ENCODE measurements at regions not wholly inside any gene's neighbourhood (a gene's known extent, or its start where the extent isn't known, plus 50 kb on each side); places are given as distances from the start of the nearest gene placed in this dataset.
"Not testable (repeated sequence)": the region's sequence is repeated elsewhere in the genome, so short reads cannot be mapped to it uniquely, and the experiment has no call there.

GRCh38 chr12:83462419-83462818, 775.7 kb downstream of the TMTC2 start:
- TF ChIP-seq CTCF (IDR thresholded peaks at IDR 0.05; ENCODE audit: low read depth, low read length, missing control alignments) = no peak
- DNase-seq (ENCODE audit: extremely low read depth, low read depth) = no peak
- H3K4me3 ChIP-seq (replicated peaks; ENCODE audit: low read depth, low read length) = no peak overlapping the region

- no peak overlapping the region for H3K4me3 ChIP-seq (replicated peaks; ENCODE audit: low read depth, low read length)
- no peak for TF ChIP-seq CTCF (IDR thresholded peaks at IDR 0.05; ENCODE audit: low read depth, low read length, missing control alignments)
- DNase-seq (ENCODE audit: extremely low read depth, low read depth) = no peak
Observed at GRCh38 chr12:83461336-83461935, 774.7 kb downstream of the TMTC2 start.

- TF ChIP-seq CTCF (IDR thresholded peaks at IDR 0.05; ENCODE audit: low read depth, low read length, missing control alignments) = no peak
- H3K4me3 ChIP-seq (replicated peaks; ENCODE audit: low read depth, low read length) = no peak overlapping the region
- no peak for DNase-seq (ENCODE audit: extremely low read depth, low read depth)
Observed at GRCh38 chr12:83451189-83451588, 764.5 kb downstream of the TMTC2 start.

- DNase-seq (ENCODE audit: extremely low read depth, low read depth) = no peak
- H3K4me3 ChIP-seq (replicated peaks; ENCODE audit: low read depth, low read length) = no peak overlapping the region
- TF ChIP-seq CTCF (IDR thresholded peaks at IDR 0.05; ENCODE audit: low read depth, low read length, missing control alignments) = no peak
Observed at GRCh38 chr12:83434600-83434999, 747.9 kb downstream of the TMTC2 start.

- DNase-seq (ENCODE audit: extremely low read depth, low read depth) = no peak
- no peak for TF ChIP-seq CTCF (IDR thresholded peaks at IDR 0.05; ENCODE audit: low read depth, low read length, missing control alignments)
- no peak overlapping the region for H3K4me3 ChIP-seq (replicated peaks; ENCODE audit: low read depth, low read length)
Observed at GRCh38 chr12:83432176-83432719, 745.5 kb downstream of the TMTC2 start.

GRCh38 chr12:83427586-83428136, 741.0 kb downstream of the TMTC2 start:
- H3K4me3 ChIP-seq (replicated peaks; ENCODE audit: low read depth, low read length); DNase-seq (ENCODE audit: extremely low read depth, low read depth): not testable (repeated sequence)

GRCh38 chr12:83414981-83415380, 728.3 kb downstream of the TMTC2 start:
- no peak for DNase-seq (ENCODE audit: extremely low read depth, low read depth)
- no peak overlapping the region for H3K4me3 ChIP-seq (replicated peaks; ENCODE audit: low read depth, low read length)
- no peak for TF ChIP-seq CTCF (IDR thresholded peaks at IDR 0.05; ENCODE audit: low read depth, low read length, missing control alignments)
